Vagina (tissue), 2 donors: ENCODE measurements at regions not wholly inside any gene's neighbourhood (a gene's known extent, or its start where the extent isn't known, plus 50 kb on each side); places are given as distances from the start of the nearest gene placed in this dataset.

Experiments
- CTCF ChIP-seq, 3 experiments: fragments of 450-650 bp in 2 of 3; fragments of 200-600 bp in 1 of 3; sonication (generic) in 1 of 3; IDR thresholded peaks; one replicate each; pipeline ENCODE4 v1.5.1; 2017 to 2019; ENCODE audit warnings: antibody characterized with exemption in 3 of 3, mild to moderate bottlenecking in 2 of 3, moderate library complexity in 2 of 3
- POLR2AphosphoS5 ChIP-seq, 2 donors: sonication (generic); formaldehyde crosslinking; IDR thresholded peaks; one replicate each; pipeline ENCODE4 v1.9.0; 2017; ENCODE audit warnings: antibody characterized with exemption in 2 of 2, mild to moderate bottlenecking in 2 of 2, low read depth in 1 of 2; ENCODE audit not compliant: insufficient read depth in 1 of 2

GRCh38 chr1:39144924-39145323 lies 59.6 kb upstream of the MACF1 start:
- no peak for TF ChIP-seq CTCF (IDR thresholded peaks at IDR 0.05)
- no peak for TF ChIP-seq POLR2AphosphoS5 (IDR thresholded peaks at IDR 0.05; ENCODE audit: insufficient read depth in 1 of 2, low read depth in 1 of 2)
